ENCODE measurements at regions not wholly inside any gene's neighbourhood (a gene's known extent, or its start where the extent isn't known, plus 50 kb on each side); places are given as distances from the start of the nearest gene placed in this dataset.

GRCh38 chr17:71338396-71338795, 782.4 kb upstream of the SOX9 start:
- H3K36me3 ChIP-seq (ENCODE audit: insufficient read depth, low read length) = no peaks in the 10 kb centered on the region
- Mint-ChIP-seq H3K36me3 (no peaks in the 10 kb centered on the region), H3K4me1 (no peaks in the 10 kb centered on the region), H3K27ac (no peak overlapping the region), H3K9me3 (peaks cover 0 to 14% (median 3%) of the 10 kb centered on the region in 5 donors), H3K4me3 (no peak overlapping the region), H3K27me3 (no peaks in the 10 kb centered on the region)
- no peaks in the 10 kb centered on the region for H3K27me3 ChIP-seq (ENCODE audit: insufficient read depth, low read length, poor library complexity, severe bottlenecking)
- H3K27ac ChIP-seq (ENCODE audit: low read depth, low read length) = no peak overlapping the region
- ChIA-PET CTCF (no interaction called here), POLR2A (no interaction called here)
- no peaks in the 10 kb centered on the region for H3K9me3 ChIP-seq (ENCODE audit: low read length)
- H3K4me1 ChIP-seq (ENCODE audit: insufficient read depth, low read length) = no peaks in the 10 kb centered on the region
- H3K4me3 ChIP-seq (ENCODE audit: low read length) = no peak overlapping the region
- DNase-seq = no peak

DNA sequence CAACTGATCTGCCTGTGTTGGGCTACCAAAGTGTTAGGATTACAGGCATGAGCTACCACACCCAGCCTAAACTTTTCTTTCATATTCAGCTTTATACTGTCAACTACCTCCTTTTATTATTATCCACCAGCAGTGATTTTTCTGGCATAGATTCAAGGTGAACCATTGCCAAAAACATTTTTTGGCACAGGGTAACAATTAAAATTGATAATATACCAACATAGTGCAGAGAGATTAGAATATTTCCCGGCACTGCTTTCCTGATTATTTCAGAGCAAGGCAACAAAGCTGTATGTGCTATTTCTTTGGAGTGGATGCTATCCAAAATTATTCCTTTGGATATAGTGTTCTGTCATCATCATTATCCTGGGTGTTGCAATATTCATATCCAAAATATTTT, 781.6 kb upstream of the SOX9 start:
- no peak overlapping the region for H3K4me3 Mint-ChIP-seq

GRCh38 chr17:71342737-71343136, 778.1 kb upstream of the SOX9 start:
- H3K27me3 Mint-ChIP-seq = no peaks in the 10 kb centered on the region
- H3K9me3 Mint-ChIP-seq = peaks cover 2 to 16% (median 7%) of the 10 kb centered on the region in 5 donors
- DNase-seq = no peak
- H3K27ac Mint-ChIP-seq = no peak overlapping the region
- H3K9me3 ChIP-seq (ENCODE audit: low read length) = no peaks in the 10 kb centered on the region
- H3K27me3 ChIP-seq (ENCODE audit: insufficient read depth, low read length, poor library complexity, severe bottlenecking) = no peaks in the 10 kb centered on the region
- no peak overlapping the region for H3K4me3 ChIP-seq (ENCODE audit: low read length)
- no peaks in the 10 kb centered on the region for H3K36me3 Mint-ChIP-seq
- no peak overlapping the region for H3K4me3 Mint-ChIP-seq
- no peaks in the 10 kb centered on the region for H3K4me1 ChIP-seq (ENCODE audit: insufficient read depth, low read length)
- ChIA-PET POLR2A (no interaction called here), CTCF (no interaction called here)
- no peak overlapping the region for H3K27ac ChIP-seq (ENCODE audit: low read depth, low read length)
- no peaks in the 10 kb centered on the region for H3K4me1 Mint-ChIP-seq
- H3K36me3 ChIP-seq (ENCODE audit: insufficient read depth, low read length) = no peaks in the 10 kb centered on the region

More for the DNA sequence above, 781.6 kb upstream of the SOX9 start:
- no peaks in the 10 kb centered on the region for H3K27me3 Mint-ChIP-seq
- H3K9me3 Mint-ChIP-seq = peaks cover 2 to 14% (median 4%) of the 10 kb centered on the region in 5 donors
- no peaks in the 10 kb centered on the region for H3K36me3 ChIP-seq (ENCODE audit: insufficient read depth, low read length)
- no peaks in the 10 kb centered on the region for H3K4me1 ChIP-seq (ENCODE audit: insufficient read depth, low read length)
- H3K4me3 ChIP-seq (ENCODE audit: low read length) = no peak overlapping the region
- no peaks in the 10 kb centered on the region for H3K4me1 Mint-ChIP-seq
- H3K27ac Mint-ChIP-seq = no peak overlapping the region
- no peaks in the 10 kb centered on the region for H3K36me3 Mint-ChIP-seq
- H3K9me3 ChIP-seq (ENCODE audit: low read length) = no peaks in the 10 kb centered on the region
- H3K27ac ChIP-seq (ENCODE audit: low read depth, low read length) = no peak overlapping the region
- POLR2A ChIA-PET = no interaction called here
- DNase-seq = no peak
- no peaks in the 10 kb centered on the region for H3K27me3 ChIP-seq (ENCODE audit: insufficient read depth, low read length, poor library complexity, severe bottlenecking)
- CTCF ChIA-PET = no interaction called here

- Histone ChIP-seq H3K27me3 (ENCODE audit: insufficient read depth, low read length, poor library complexity, severe bottlenecking) (no peaks in the 10 kb centered on the region), H3K36me3 (ENCODE audit: insufficient read depth, low read length) (no peaks in the 10 kb centered on the region), H3K27ac (ENCODE audit: low read depth, low read length) (no peak overlapping the region), H3K4me1 (ENCODE audit: insufficient read depth, low read length) (no peaks in the 10 kb centered on the region), H3K9me3 (ENCODE audit: low read length) (no peaks in the 10 kb centered on the region), H3K4me3 (ENCODE audit: low read length) (no peak overlapping the region)
- Mint-ChIP-seq H3K27ac (no peak overlapping the region), H3K4me1 (no peaks in the 10 kb centered on the region), H3K27me3 (no peaks in the 10 kb centered on the region), H3K36me3 (no peaks in the 10 kb centered on the region), H3K4me3 (no peak overlapping the region), H3K9me3 (peaks cover 2 to 17% (median 7%) of the 10 kb centered on the region in 5 donors)
- DNase-seq = no peak
- POLR2A ChIA-PET = no interaction called here
- CTCF ChIA-PET = no interaction called here
These were observed 770.8 kb upstream of the SOX9 start for GRCh38 chr17:71349908-71350600.

DNA sequence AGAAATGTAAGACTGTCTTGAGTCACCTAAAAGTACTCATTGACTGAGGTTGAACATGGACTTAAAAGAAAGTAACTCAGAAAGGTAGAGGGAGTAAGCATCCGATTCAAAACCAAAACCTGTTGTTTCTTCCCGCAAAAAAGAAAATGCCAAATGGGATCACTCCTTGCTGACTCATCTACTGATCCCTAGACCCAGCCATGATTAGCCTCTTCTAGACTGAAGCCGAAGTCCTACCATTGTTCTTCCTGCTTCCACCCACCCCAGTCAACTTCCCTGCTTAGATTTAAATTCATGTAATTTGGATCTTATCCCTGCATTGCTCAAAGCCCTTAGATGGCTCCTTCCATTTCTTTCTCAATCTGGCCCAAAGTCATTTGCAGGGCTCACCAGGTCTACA, 760.5 kb upstream of the SOX9 start:
- H3K4me3 ChIP-seq (ENCODE audit: low read length) = no peak overlapping the region
- no peak overlapping the region for H3K27ac ChIP-seq (ENCODE audit: low read depth, low read length)
- no peaks in the 10 kb centered on the region for H3K4me1 Mint-ChIP-seq
- POLR2A ChIA-PET = no interaction called here
- no peak overlapping the region for H3K27ac Mint-ChIP-seq
- H3K9me3 ChIP-seq (ENCODE audit: low read length) = no peaks in the 10 kb centered on the region
- CTCF ChIA-PET = no interaction called here
- no peaks in the 10 kb centered on the region for H3K4me1 ChIP-seq (ENCODE audit: insufficient read depth, low read length)
- H3K4me3 Mint-ChIP-seq = no peak overlapping the region
- no peaks in the 10 kb centered on the region for H3K27me3 Mint-ChIP-seq
- peaks cover 7 to 22% (median 11%) of the 10 kb centered on the region in 5 donors for H3K9me3 Mint-ChIP-seq
- no peaks in the 10 kb centered on the region for H3K27me3 ChIP-seq (ENCODE audit: insufficient read depth, low read length, poor library complexity, severe bottlenecking)
- no peaks in the 10 kb centered on the region for H3K36me3 ChIP-seq (ENCODE audit: insufficient read depth, low read length)
- H3K36me3 Mint-ChIP-seq = no peaks in the 10 kb centered on the region
- no peak for DNase-seq

- H3K27ac Mint-ChIP-seq = no peak overlapping the region
- Histone ChIP-seq H3K27me3 (ENCODE audit: insufficient read depth, low read length, poor library complexity, severe bottlenecking) (no peaks in the 10 kb centered on the region), H3K4me1 (ENCODE audit: insufficient read depth, low read length) (no peaks in the 10 kb centered on the region), H3K4me3 (ENCODE audit: low read length) (no peak overlapping the region), H3K27ac (ENCODE audit: low read depth, low read length) (no peak overlapping the region), H3K36me3 (ENCODE audit: insufficient read depth, low read length) (no peaks in the 10 kb centered on the region), H3K9me3 (ENCODE audit: low read length) (no peaks in the 10 kb centered on the region)
- H3K36me3 Mint-ChIP-seq = no peaks in the 10 kb centered on the region
- no peak for DNase-seq
- POLR2A ChIA-PET = no interaction called here
- H3K27me3 Mint-ChIP-seq = no peaks in the 10 kb centered on the region
- CTCF ChIA-PET = no interaction called here
- no peaks in the 10 kb centered on the region for H3K4me1 Mint-ChIP-seq
- H3K4me3 Mint-ChIP-seq = no peak overlapping the region
- peaks cover 15 to 22% (median 15%) of the 10 kb centered on the region in 5 donors for H3K9me3 Mint-ChIP-seq
These were observed 759.0 kb upstream of the SOX9 start for GRCh38 chr17:71361656-71362450.

- no peak overlapping the region for H3K4me3 ChIP-seq (ENCODE audit: low read length)
- peaks cover 9 to 19% (median 11%) of the 10 kb centered on the region in 5 donors for H3K9me3 Mint-ChIP-seq
- H3K27ac ChIP-seq (ENCODE audit: low read depth, low read length) = no peak overlapping the region
- no peaks in the 10 kb centered on the region for H3K4me1 ChIP-seq (ENCODE audit: insufficient read depth, low read length)
- no peak for DNase-seq
- H3K36me3 Mint-ChIP-seq = no peaks in the 10 kb centered on the region
- H3K4me3 Mint-ChIP-seq = no peak overlapping the region
- no peaks in the 10 kb centered on the region for H3K36me3 ChIP-seq (ENCODE audit: insufficient read depth, low read length)
- no peaks in the 10 kb centered on the region for H3K9me3 ChIP-seq (ENCODE audit: low read length)
- POLR2A ChIA-PET = no interaction called here
- H3K27ac Mint-ChIP-seq = no peak overlapping the region
- CTCF ChIA-PET = no interaction called here
- no peaks in the 10 kb centered on the region for H3K27me3 Mint-ChIP-seq
- H3K27me3 ChIP-seq (ENCODE audit: insufficient read depth, low read length, poor library complexity, severe bottlenecking) = no peaks in the 10 kb centered on the region
- H3K4me1 Mint-ChIP-seq = no peaks in the 10 kb centered on the region
These were observed 757.2 kb upstream of the SOX9 start for GRCh38 chr17:71363661-71364060.

- CTCF ChIA-PET = no interaction called here
- H3K27me3 ChIP-seq (ENCODE audit: insufficient read depth, low read length, poor library complexity, severe bottlenecking) = no peaks in the 10 kb centered on the region
- no peak overlapping the region for H3K4me3 ChIP-seq (ENCODE audit: low read length)
- DNase-seq = no peak
- H3K4me1 ChIP-seq (ENCODE audit: insufficient read depth, low read length) = no peaks in the 10 kb centered on the region
- Mint-ChIP-seq H3K27ac (no peak overlapping the region), H3K36me3 (no peaks in the 10 kb centered on the region), H3K27me3 (no peaks in the 10 kb centered on the region), H3K9me3 (peaks cover 2 to 9% (median 5%) of the 10 kb centered on the region in 5 donors), H3K4me1 (no peaks in the 10 kb centered on the region), H3K4me3 (no peak overlapping the region)
- H3K36me3 ChIP-seq (ENCODE audit: insufficient read depth, low read length) = no peaks in the 10 kb centered on the region
- POLR2A ChIA-PET = no interaction called here
- H3K9me3 ChIP-seq (ENCODE audit: low read length) = no peaks in the 10 kb centered on the region
- no peak overlapping the region for H3K27ac ChIP-seq (ENCODE audit: low read depth, low read length)
These were observed 749.0 kb upstream of the SOX9 start for GRCh38 chr17:71371809-71372208.

All from CD8-positive, alpha-beta memory T cell (primary cell).